HEK293 (cell line): ENCODE measurements at regions not wholly inside any gene's neighbourhood (a gene's known extent, or its start where the extent isn't known, plus 50 kb on each side); places are given as distances from the start of the nearest gene placed in this dataset.

Experiments
- CTCF ChIA-PET: fragments of 350-600 bp; formaldehyde crosslinking; extraction: SDS; loops from one replicate; lab custom pipeline; 2021; ENCODE audit warnings: antibody characterized with exemption; lab: Yijun Ruan, JAX
- POLR2A ChIA-PET: fragments of 300-600 bp; formaldehyde crosslinking; extraction: SDS; loops from one replicate; lab custom pipeline; 2020; ENCODE audit warnings: antibody characterized with exemption, inconsistent platforms; lab: Yijun Ruan, JAX
- H3K27ac ChIP-seq: fragments of 200-500 bp; sonication (Bioruptor generic); 2 replicates; pipeline ENCODE4 v1.5.1; 2014; ENCODE audit warnings: low read depth, low read length, control low read depth, inconsistent platforms; ENCODE audit errors: extremely low read depth
- H3K36me3 ChIP-seq, 2 experiments: fragments of 200-500 bp in 1 of 2; sonication (Bioruptor generic) in 1 of 2; 1 replicate in 1 of 2; 2 replicates in 1 of 2; pipeline ENCODE4 v1.5.1; 2014 to 2017; ENCODE audit warnings: inconsistent platforms in 2 of 2, low read length in 2 of 2; ENCODE audit not compliant: control insufficient read depth in 2 of 2, insufficient read depth in 1 of 2
- H3K4me1 ChIP-seq: fragments of 200-500 bp; sonication (Bioruptor generic); 2 replicates; pipeline ENCODE4 v1.5.1; 2014; ENCODE audit warnings: mild to moderate bottlenecking, low read length, inconsistent platforms; ENCODE audit not compliant: control insufficient read depth, insufficient read depth
- H3K4me3 ChIP-seq: 2 replicates; pipeline ENCODE4 v1.5.1; 2011; ENCODE audit warnings: low read depth, mild to moderate bottlenecking, control low read depth, low read length, moderate library complexity
- H3K9me3 ChIP-seq: fragments of 200-500 bp; sonication (Bioruptor generic); 2 replicates; pipeline ENCODE4 v1.5.1; 2014; ENCODE audit warnings: low read depth, low read length, inconsistent platforms; ENCODE audit not compliant: control insufficient read depth, insufficient read depth
- AEBP2 ChIP-seq: fragments of 450-650 bp; formaldehyde crosslinking; IDR thresholded peaks from 2 replicates; pipeline ENCODE4 v1.5.1; 2016; ENCODE audit warnings: missing biosample characterization, missing genetic modification characterization, borderline replicate concordance
- BCL11B ChIP-seq: fragments of 450-650 bp; formaldehyde crosslinking; IDR thresholded peaks from 2 replicates; pipeline ENCODE4 v1.5.1; 2016; ENCODE audit warnings: low read depth, missing biosample characterization, missing genetic modification characterization
- CTCF ChIP-seq: fragments of 450-650 bp; formaldehyde crosslinking; IDR thresholded peaks from 2 replicates; pipeline ENCODE4 v1.5.1; 2016; ENCODE audit warnings: missing biosample characterization, missing genetic modification characterization
- GLIS2 ChIP-seq: fragments of 450-650 bp; formaldehyde crosslinking; IDR thresholded peaks from 2 replicates; pipeline ENCODE4 v1.5.1; 2016; ENCODE audit warnings: missing biosample characterization, missing genetic modification characterization
- HIC1 ChIP-seq: fragments of 450-650 bp; formaldehyde crosslinking; IDR thresholded peaks from 2 replicates; pipeline ENCODE4 v1.5.1; 2016; ENCODE audit warnings: missing biosample characterization, missing genetic modification characterization
- IKZF3 ChIP-seq: fragments of 450-650 bp; IDR thresholded peaks from 2 replicates; pipeline ENCODE4 v1.5.0; 2018; ENCODE audit warnings: missing biosample characterization, mild to moderate bottlenecking, missing genetic modification characterization, moderate library complexity
- MEIS1 ChIP-seq: sonication (generic); formaldehyde crosslinking; IDR thresholded peaks from 2 replicates; pipeline ENCODE4 v1.8.1; 2022; ENCODE audit warnings: missing genetic modification reagents, mild to moderate bottlenecking, borderline replicate concordance
- MYNN ChIP-seq: fragments of 450-650 bp; formaldehyde crosslinking; IDR thresholded peaks from 2 replicates; pipeline ENCODE4 v1.5.1; 2016; ENCODE audit warnings: missing biosample characterization, missing genetic modification characterization, borderline replicate concordance
- ZBTB48 ChIP-seq: fragments of 450-650 bp; formaldehyde crosslinking; IDR thresholded peaks from 2 replicates; pipeline ENCODE4 v1.5.1; 2016; ENCODE audit warnings: missing biosample characterization, missing genetic modification characterization
- ZBTB6 ChIP-seq: fragments of 450-650 bp; formaldehyde crosslinking; IDR thresholded peaks from 2 replicates; pipeline ENCODE4 v1.5.1; 2017; ENCODE audit warnings: missing biosample characterization, missing genetic modification characterization
- ZIC2 ChIP-seq: fragments of 450-650 bp; formaldehyde crosslinking; IDR thresholded peaks from 2 replicates; pipeline ENCODE4 v1.5.1; 2016; ENCODE audit warnings: missing biosample characterization, missing genetic modification characterization
- ZNF112 ChIP-seq: fragments of 450-650 bp; formaldehyde crosslinking; IDR thresholded peaks from 2 replicates; pipeline ENCODE4 v1.5.0; 2017; ENCODE audit warnings: missing biosample characterization, missing genetic modification characterization
- ZNF138 ChIP-seq: fragments of 450-650 bp; formaldehyde crosslinking; IDR thresholded peaks from 2 replicates; pipeline ENCODE4 v1.5.1; 2016; ENCODE audit warnings: missing biosample characterization, missing genetic modification characterization, borderline replicate concordance
- ZNF16 ChIP-seq: fragments of 450-650 bp; formaldehyde crosslinking; IDR thresholded peaks from 2 replicates; pipeline ENCODE4 v1.5.1; 2016; ENCODE audit warnings: low read depth, missing biosample characterization, missing genetic modification characterization
- ZNF169 ChIP-seq: fragments of 450-650 bp; formaldehyde crosslinking; IDR thresholded peaks from 2 replicates; pipeline ENCODE4 v1.5.1; 2016; ENCODE audit warnings: missing biosample characterization, missing genetic modification characterization
- ZNF19 ChIP-seq: fragments of 450-650 bp; formaldehyde crosslinking; IDR thresholded peaks from 2 replicates; pipeline ENCODE4; 2016; ENCODE audit warnings: missing biosample characterization, missing genetic modification characterization, low read depth
- ZNF280C ChIP-seq: fragments of 450-650 bp; formaldehyde crosslinking; IDR thresholded peaks from 2 replicates; pipeline ENCODE4 v1.5.1; 2016; ENCODE audit warnings: missing biosample characterization, missing genetic modification characterization
- ZNF433 ChIP-seq: fragments of 450-650 bp; formaldehyde crosslinking; IDR thresholded peaks from 2 replicates; pipeline ENCODE4 v1.5.1; 2016; ENCODE audit warnings: missing biosample characterization, missing genetic modification characterization, low read depth
- ZNF521 ChIP-seq: fragments of 450-650 bp; formaldehyde crosslinking; IDR thresholded peaks from 2 replicates; pipeline ENCODE4 v1.5.1; 2017; ENCODE audit warnings: missing biosample characterization, mild to moderate bottlenecking, missing genetic modification characterization
- ZNF585B ChIP-seq: fragments of 450-650 bp; formaldehyde crosslinking; IDR thresholded peaks from 2 replicates; pipeline ENCODE4 v1.5.1; 2016; ENCODE audit warnings: missing biosample characterization, missing genetic modification characterization
- ZNF596 ChIP-seq: fragments of 450-650 bp; IDR thresholded peaks from 2 replicates; pipeline ENCODE4 v1.5.0; 2018; ENCODE audit warnings: missing biosample characterization, mild to moderate bottlenecking, missing genetic modification characterization, moderate library complexity
- ZNF624 ChIP-seq: fragments of 450-650 bp; formaldehyde crosslinking; IDR thresholded peaks from 2 replicates; pipeline ENCODE4 v1.5.1; 2017; ENCODE audit warnings: missing biosample characterization, missing genetic modification characterization
- ZNF658 ChIP-seq: fragments of 450-650 bp; formaldehyde crosslinking; IDR thresholded peaks from 2 replicates; pipeline ENCODE4; 2016; ENCODE audit warnings: missing biosample characterization, missing genetic modification characterization
- ZNF785 ChIP-seq: fragments of 450-650 bp; formaldehyde crosslinking; IDR thresholded peaks from 2 replicates; pipeline ENCODE4 v1.5.1; 2016; ENCODE audit warnings: missing biosample characterization, missing genetic modification characterization

- TF ChIP-seq ZNF280C (tag by site-specific recombination) (no peak), HIC1 (tag by site-specific recombination) (no peak), ZNF112 (tag by site-specific recombination) (no peak)
Observed at GRCh38 chr15:38192496-38192895, 60.1 kb upstream of the SPRED1 start (continued).

GRCh38 chr15:38193496-38193895, 59.1 kb upstream of the SPRED1 start:
- POLR2A ChIA-PET = no interaction called here
- Histone ChIP-seq H3K27ac (no peak overlapping the region), H3K36me3 (no peaks in the 10 kb centered on the region), H3K4me1 (no peaks in the 10 kb centered on the region), H3K4me3 (no peak overlapping the region), H3K9me3 (no peaks in the 10 kb centered on the region)
- TF ChIP-seq CTCF (no peak), ZNF658 (tag by site-specific recombination) (no peak), ZNF596 (no peak), ZNF433 (tag by site-specific recombination) (no peak), ZNF624 (no peak), ZNF585B (tag by site-specific recombination) (no peak), GLIS2 (tag by site-specific recombination) (no peak), MYNN (tag by site-specific recombination) (no peak), ZNF112 (tag by site-specific recombination) (no peak), BCL11B (tag by site-specific recombination) (no peak), ZBTB6 (tag by site-specific recombination) (no peak), ZIC2 (no peak)
- CTCF ChIA-PET = no interaction called here

- Histone ChIP-seq H3K9me3 (no peaks in the 10 kb centered on the region), H3K4me1 (no peaks in the 10 kb centered on the region), H3K27ac (no peak overlapping the region), H3K36me3 (no peaks in the 10 kb centered on the region), H3K4me3 (no peak overlapping the region)
- ChIA-PET CTCF (interaction anchor here (1.2 kb wide), 1 partner anchor 56 kb away, joined by 4 read pairs; no protein-coding TSS in a partner anchor), POLR2A (no interaction called here)
- TF ChIP-seq ZNF169 (tag by site-specific recombination) = no peak
- no peak for TF ChIP-seq ZNF596
- no peak for TF ChIP-seq ZNF433 (tag by site-specific recombination)
- no peak for TF ChIP-seq ZIC2
- no peak for TF ChIP-seq ZBTB48 (tag by site-specific recombination)
- TF ChIP-seq ZNF658 (tag by site-specific recombination) = no peak
- TF ChIP-seq ZNF138 = no peak
- TF ChIP-seq ZNF19 (tag by site-specific recombination) = no peak
- TF ChIP-seq MEIS1 (CRISPR knock-in tag) = no peak
- no peak for TF ChIP-seq ZNF112 (tag by site-specific recombination)
- TF ChIP-seq ZNF785 (tag by site-specific recombination) = no peak
- no peak for TF ChIP-seq ZNF16 (tag by site-specific recombination)
- no peak for TF ChIP-seq AEBP2 (tag by site-specific recombination)
- no peak for TF ChIP-seq IKZF3 (tag by site-specific recombination)
- TF ChIP-seq ZNF521 (tag by site-specific recombination) = no peak
Observed at GRCh38 chr15:38195191-38195901, 57.3 kb upstream of the SPRED1 start.
